PC-9 (cell line): ENCODE measurements at regions not wholly inside any gene's neighbourhood (a gene's known extent, or its start where the extent isn't known, plus 50 kb on each side); places are given as distances from the start of the nearest gene placed in this dataset.

Experiments used
- BruUV-seq: library from RNA; stranded (reverse); fragments of 400-500 nt; replicated peaks from 2 replicates; lab custom pipeline; 2021; lab: Mats Ljungman, UMichigan
- CTCF ChIA-PET: fragments of 300-600 bp; sonication (Branson Sonifier 250); formaldehyde crosslinking; loops from one replicate; lab custom pipeline; 2022; ENCODE audit warnings: antibody characterized with exemption; lab: Charles Lee
- POLR2A ChIA-PET: fragments of 300-600 bp; sonication (Branson Sonifier 250); formaldehyde crosslinking; loops from one replicate; lab custom pipeline; 2022; ENCODE audit warnings: antibody characterized with exemption; ENCODE audit not compliant: unreplicated experiment; lab: Charles Lee
- DNase-seq, 2 experiments: peaks; one replicate each; pipeline versions ENCODE4 v3.0.0 to v3.0.0-alpha.2; 2015 to 2022; ENCODE audit warnings: mixed read lengths in 1 of 2
- H2AFZ ChIP-seq: fragments of 200-600 bp; sonication (generic); 2 replicates; pipeline ENCODE4 v1.8.1; 2017; ENCODE audit warnings: antibody characterized with exemption
- H3F3A ChIP-seq: fragments of 200-600 bp; sonication (generic); 2 replicates; pipeline ENCODE4 v1.8.1; 2017; ENCODE audit warnings: antibody characterized with exemption, mild to moderate bottlenecking, low read depth; ENCODE audit not compliant: insufficient read depth
- H3K27ac ChIP-seq: fragments of 200-600 bp; sonication (generic); 2 replicates; pipeline ENCODE4 v1.6.1; 2016; ENCODE audit warnings: mixed run types
- H3K27me3 ChIP-seq: fragments of 200-600 bp; sonication (generic); 2 replicates; pipeline ENCODE4 v1.6.1; 2016; ENCODE audit warnings: low read depth, mixed run types; ENCODE audit not compliant: insufficient read depth
- H3K36me3 ChIP-seq: fragments of 200-600 bp; sonication (generic); 2 replicates; pipeline ENCODE4 v1.6.1; 2016; ENCODE audit warnings: low read depth, mixed run types
- H3K4me1 ChIP-seq: fragments of 200-600 bp; sonication (generic); replicated peaks from 2 replicates; pipeline ENCODE4 v1.6.1; 2016; ENCODE audit warnings: mixed run types; ENCODE audit not compliant: insufficient read depth
- H3K4me2 ChIP-seq: fragments of 200-600 bp; sonication (generic); 2 replicates; pipeline ENCODE4 v1.6.1; 2017; ENCODE audit warnings: mixed run types
- H3K4me3 ChIP-seq: fragments of 200-600 bp; sonication (generic); 2 replicates; pipeline ENCODE4 v1.6.1; 2016; ENCODE audit warnings: mixed run types
- H3K79me2 ChIP-seq: fragments of 200-600 bp; sonication (generic); 2 replicates; pipeline ENCODE4 v1.6.1; 2017; ENCODE audit warnings: low read depth, mixed run types
- H3K9me2 ChIP-seq: fragments of 200-600 bp; sonication (generic); 2 replicates; pipeline ENCODE4 v1.8.1; 2017; ENCODE audit warnings: mild to moderate bottlenecking; ENCODE audit not compliant: insufficient read depth
- H3K9me3 ChIP-seq: fragments of 200-600 bp; sonication (generic); 2 replicates; pipeline ENCODE4 v1.8.1; 2016; ENCODE audit warnings: low read depth; ENCODE audit not compliant: insufficient read depth
- H4K20me1 ChIP-seq: fragments of 200-600 bp; sonication (generic); 2 replicates; pipeline ENCODE4 v1.8.1; 2017; ENCODE audit not compliant: insufficient read depth
- EZH2 ChIP-seq: fragments of 200-600 bp; sonication (generic); IDR thresholded peaks from 2 replicates; pipeline ENCODE4 v1.8.0; 2017; ENCODE audit warnings: antibody characterized with exemption, low read depth
- intact Hi-C: fragments of 100-400 bp; cut with micrococcal nuclease; formaldehyde crosslinking; loops from one replicate; pipeline ENCODE4 v1.10.0; 2022; ENCODE audit not compliant: unreplicated experiment
- TF ChIP-seq, protein P1 (sequence below): fragments of 200-600 bp; sonication (generic); conservative IDR thresholded peaks from 2 replicates; pipeline ENCODE4 v1.6.1; 2017; ENCODE audit warnings: mixed run types, antibody characterized with exemption, mild to moderate bottlenecking, moderate library complexity

DNA sequence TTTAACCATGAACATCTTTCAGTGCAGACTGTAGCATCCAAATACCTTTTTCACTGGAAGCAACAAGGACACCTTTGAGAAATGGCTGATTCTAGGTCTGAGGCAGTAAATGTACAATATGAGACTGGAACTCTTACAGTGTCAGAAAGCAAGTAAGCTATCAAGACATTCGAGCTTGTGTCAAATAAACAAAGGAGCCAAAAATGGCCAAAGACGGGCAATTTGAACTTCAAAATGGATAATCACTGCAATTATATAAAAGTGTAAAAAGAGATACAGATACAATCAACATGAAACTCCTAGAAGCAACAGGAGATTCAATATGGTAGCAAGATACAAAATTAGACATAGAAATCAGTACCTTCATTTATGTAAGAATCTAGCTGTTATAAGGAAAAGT lies 138.5 kb upstream of the CCDC54 start:
- ChIA-PET CTCF (no interaction called here), POLR2A (no interaction called here)
- no peak for TF ChIP-seq EZH2
- TF ChIP-seq, protein P1, sequence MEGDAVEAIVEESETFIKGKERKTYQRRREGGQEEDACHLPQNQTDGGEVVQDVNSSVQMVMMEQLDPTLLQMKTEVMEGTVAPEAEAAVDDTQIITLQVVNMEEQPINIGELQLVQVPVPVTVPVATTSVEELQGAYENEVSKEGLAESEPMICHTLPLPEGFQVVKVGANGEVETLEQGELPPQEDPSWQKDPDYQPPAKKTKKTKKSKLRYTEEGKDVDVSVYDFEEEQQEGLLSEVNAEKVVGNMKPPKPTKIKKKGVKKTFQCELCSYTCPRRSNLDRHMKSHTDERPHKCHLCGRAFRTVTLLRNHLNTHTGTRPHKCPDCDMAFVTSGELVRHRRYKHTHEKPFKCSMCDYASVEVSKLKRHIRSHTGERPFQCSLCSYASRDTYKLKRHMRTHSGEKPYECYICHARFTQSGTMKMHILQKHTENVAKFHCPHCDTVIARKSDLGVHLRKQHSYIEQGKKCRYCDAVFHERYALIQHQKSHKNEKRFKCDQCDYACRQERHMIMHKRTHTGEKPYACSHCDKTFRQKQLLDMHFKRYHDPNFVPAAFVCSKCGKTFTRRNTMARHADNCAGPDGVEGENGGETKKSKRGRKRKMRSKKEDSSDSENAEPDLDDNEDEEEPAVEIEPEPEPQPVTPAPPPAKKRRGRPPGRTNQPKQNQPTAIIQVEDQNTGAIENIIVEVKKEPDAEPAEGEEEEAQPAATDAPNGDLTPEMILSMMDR: no peak
- H3K9me3 ChIP-seq: no peaks in the 10 kb centered on the region
- H3K9me2 ChIP-seq: no peaks in the 10 kb centered on the region
- H2AFZ ChIP-seq: no peak overlapping the region
- no TSS peak for BruUV-seq
- H3K27ac ChIP-seq: no peak overlapping the region
- H3K4me3 ChIP-seq: no peak overlapping the region
- peaks cover 18% of the 10 kb centered on the region for H3F3A ChIP-seq
- H4K20me1 ChIP-seq: no peaks in the 10 kb centered on the region
- DNase-seq: no peak
- no peaks in the 10 kb centered on the region for H3K27me3 ChIP-seq
- intact Hi-C loops: loop anchor here (5.0 kb wide), 3 partner anchors 424 to 1239 kb away; no protein-coding TSS in a partner anchor
- H3K36me3 ChIP-seq: no peaks in the 10 kb centered on the region
- H3K4me2 ChIP-seq: peak overlapping the region; percentile 91; the same call in 1 of the 2 replicates
- H3K4me1 ChIP-seq: peaks cover 57% of the 10 kb centered on the region
- peaks cover 23% of the 10 kb centered on the region for H3K79me2 ChIP-seq

DNA sequence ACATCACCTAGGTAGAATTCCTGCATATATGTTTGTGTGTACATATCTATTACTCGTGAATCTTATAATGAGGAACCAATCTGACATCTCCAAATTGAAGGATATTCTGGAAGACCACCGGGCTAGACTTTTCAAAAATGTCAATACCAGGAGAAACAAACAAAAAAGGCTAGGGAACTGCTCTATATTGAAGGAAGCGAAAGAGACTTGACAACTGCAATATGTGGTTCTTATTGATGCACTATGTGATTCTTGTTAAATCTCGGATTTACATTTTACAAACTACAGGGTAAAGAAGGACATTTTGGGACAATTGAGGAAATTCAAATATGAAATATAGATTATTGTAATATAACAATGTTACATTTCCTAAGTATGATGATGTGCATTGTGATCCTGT lies 137.5 kb upstream of the CCDC54 start:
- no TSS peak for BruUV-seq
- Histone ChIP-seq H3K9me3 (no peaks in the 10 kb centered on the region), H2AFZ (peak overlapping the region; percentile 98; the same call in 1 of the 2 replicates), H4K20me1 (no peaks in the 10 kb centered on the region), H3F3A (peaks cover 18% of the 10 kb centered on the region), H3K36me3 (no peaks in the 10 kb centered on the region), H3K4me2 (peak overlapping the region; percentile 91), H3K79me2 (peaks cover 23% of the 10 kb centered on the region), H3K4me3 (peak overlapping the region; percentile 81), H3K27me3 (no peaks in the 10 kb centered on the region), H3K9me2 (no peaks in the 10 kb centered on the region), H3K4me1 (peaks cover 57% of the 10 kb centered on the region), H3K27ac (no peak overlapping the region)
- no peak for DNase-seq
- TF ChIP-seq, protein P1: no peak
- TF ChIP-seq EZH2: no peak
- CTCF ChIA-PET: no interaction called here
- intact Hi-C loops: loop anchor here (1.0 to 5.0 kb wide), 6 partner anchors 31 to 1675 kb away; no protein-coding TSS in a partner anchor
- POLR2A ChIA-PET: no interaction called here

- no peak for TF ChIP-seq EZH2
- TF ChIP-seq, protein P1: no peak
- H3K36me3 ChIP-seq: no peaks in the 10 kb centered on the region
- H3F3A ChIP-seq: peaks cover 18% of the 10 kb centered on the region
- no peaks in the 10 kb centered on the region for H3K27me3 ChIP-seq
- peaks cover 57% of the 10 kb centered on the region for H3K4me1 ChIP-seq
- H3K79me2 ChIP-seq: peaks cover 23% of the 10 kb centered on the region
- H4K20me1 ChIP-seq: no peaks in the 10 kb centered on the region
- peak overlapping the region; percentile 91 for H3K4me2 ChIP-seq
- ChIA-PET CTCF (interaction anchor here (1.1 kb wide), 1 partner anchor 181 kb away, joined by 5 read pairs; no protein-coding TSS in a partner anchor), POLR2A (interaction anchor here (0.6 to 0.9 kb wide), 3 partner anchors 130 to 800 kb away, joined by 5 to 7 read pairs (median 7); no protein-coding TSS in a partner anchor)
- H2AFZ ChIP-seq: peak overlapping the region; percentile 98
- peak overlapping the region; percentile 81 for H3K4me3 ChIP-seq
- DNase-seq: peak in 1 of 2 experiments; percentile 80
- no peaks in the 10 kb centered on the region for H3K9me3 ChIP-seq
- H3K9me2 ChIP-seq: no peaks in the 10 kb centered on the region
- intact Hi-C loops: loop anchor here (1.0 to 2.0 kb wide), 3 partner anchors 32 to 1674 kb away; no protein-coding TSS in a partner anchor
- TSS peak; percentile 35 for BruUV-seq
- no peak overlapping the region for H3K27ac ChIP-seq
Observed at GRCh38 chr3:107240183-107241091, 136.8 kb upstream of the CCDC54 start.
